Transverse colon (tissue), 4 donors: ENCODE measurements at regions not wholly inside any gene's neighbourhood (a gene's known extent, or its start where the extent isn't known, plus 50 kb on each side); places are given as distances from the start of the nearest gene placed in this dataset.

Source experiments
- EP300 ChIP-seq: sonication (generic); formaldehyde crosslinking; IDR thresholded peaks from one replicate; pipeline ENCODE4 v1.6.1; 2017; ENCODE audit warnings: antibody characterized with exemption, low read depth
- POLR2A ChIP-seq: fragments of 450-650 bp; IDR thresholded peaks from one replicate; pipeline ENCODE4 v1.6.1; 2016; ENCODE audit warnings: antibody characterized with exemption, mild to moderate bottlenecking, moderate library complexity
- POLR2AphosphoS5 ChIP-seq, 3 donors: sonication (generic); formaldehyde crosslinking; IDR thresholded peaks; one replicate each; pipeline ENCODE4 v1.6.1; 2016; ENCODE audit warnings: antibody characterized with exemption in 3 of 3
- TF ChIP-seq, protein P1 (sequence below), 5 experiments: fragments of 200-600 bp in 3 of 5; fragments of 450-650 bp in 2 of 5; sonication (generic) in 3 of 5; IDR thresholded peaks; 1 replicate in 2 of 5; 2 replicates in 3 of 5; pipeline ENCODE4 v1.5.1; 2016 to 2017; ENCODE audit warnings: antibody characterized with exemption in 5 of 5, inconsistent platforms in 3 of 5, mild to moderate bottlenecking in 2 of 5, moderate library complexity in 1 of 5

DNA sequence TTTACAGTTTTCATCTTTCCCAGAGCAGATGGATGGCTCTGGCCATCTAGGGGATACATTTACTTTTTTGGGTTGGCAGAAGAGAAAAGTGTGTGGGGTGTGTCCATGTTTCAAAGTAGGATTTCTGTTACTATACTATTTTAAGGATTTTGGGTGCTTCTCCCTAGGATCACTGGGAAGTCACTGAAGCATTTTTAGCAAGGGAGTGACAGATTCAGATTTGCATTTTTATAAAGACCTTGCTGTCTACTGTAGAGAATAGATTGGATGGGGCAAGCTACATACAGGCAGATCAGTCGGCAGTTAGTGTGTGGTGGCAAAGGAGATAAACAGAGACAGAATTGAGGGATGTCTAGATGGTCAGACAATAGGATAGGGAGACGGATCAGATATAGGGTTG lies 122.5 kb downstream of the TBX19 start:
- TF ChIP-seq, protein P1, sequence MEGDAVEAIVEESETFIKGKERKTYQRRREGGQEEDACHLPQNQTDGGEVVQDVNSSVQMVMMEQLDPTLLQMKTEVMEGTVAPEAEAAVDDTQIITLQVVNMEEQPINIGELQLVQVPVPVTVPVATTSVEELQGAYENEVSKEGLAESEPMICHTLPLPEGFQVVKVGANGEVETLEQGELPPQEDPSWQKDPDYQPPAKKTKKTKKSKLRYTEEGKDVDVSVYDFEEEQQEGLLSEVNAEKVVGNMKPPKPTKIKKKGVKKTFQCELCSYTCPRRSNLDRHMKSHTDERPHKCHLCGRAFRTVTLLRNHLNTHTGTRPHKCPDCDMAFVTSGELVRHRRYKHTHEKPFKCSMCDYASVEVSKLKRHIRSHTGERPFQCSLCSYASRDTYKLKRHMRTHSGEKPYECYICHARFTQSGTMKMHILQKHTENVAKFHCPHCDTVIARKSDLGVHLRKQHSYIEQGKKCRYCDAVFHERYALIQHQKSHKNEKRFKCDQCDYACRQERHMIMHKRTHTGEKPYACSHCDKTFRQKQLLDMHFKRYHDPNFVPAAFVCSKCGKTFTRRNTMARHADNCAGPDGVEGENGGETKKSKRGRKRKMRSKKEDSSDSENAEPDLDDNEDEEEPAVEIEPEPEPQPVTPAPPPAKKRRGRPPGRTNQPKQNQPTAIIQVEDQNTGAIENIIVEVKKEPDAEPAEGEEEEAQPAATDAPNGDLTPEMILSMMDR (IDR thresholded peaks at IDR 0.05): no peak
- TF ChIP-seq POLR2AphosphoS5 (IDR thresholded peaks at IDR 0.05) (no peak), POLR2A (no peak), EP300 (no peak)
